ENCODE measurements at regions not wholly inside any gene's neighbourhood (a gene's known extent, or its start where the extent isn't known, plus 50 kb on each side); places are given as distances from the start of the nearest gene placed in this dataset.

DNA sequence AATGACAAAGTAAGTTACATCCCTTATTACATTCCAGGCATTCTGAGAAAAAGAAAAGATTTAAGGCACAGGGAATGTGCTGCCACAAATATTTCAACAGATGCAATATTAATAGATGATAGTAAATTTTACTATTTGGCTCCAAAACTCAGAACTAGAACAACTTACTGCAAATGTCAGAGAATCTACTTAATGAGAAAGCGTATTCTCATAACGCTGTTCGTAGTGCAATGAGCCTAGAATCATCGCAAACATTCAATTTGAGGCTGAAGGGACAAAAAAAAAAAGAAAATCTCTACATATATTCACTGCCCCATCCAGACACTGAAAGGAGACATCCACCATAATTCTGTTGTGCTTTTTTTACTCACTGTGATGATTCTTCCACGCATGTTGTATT lies 272.1 kb upstream of the DOK6 start:
- Histone ChIP-seq H3K56ac (ENCODE audit: extremely low read depth, insufficient read depth, low read length) (no peak overlapping the region), H3K4ac (ENCODE audit: low read depth, low read length) (no peak overlapping the region), H3K27me3 (ENCODE audit: control insufficient read depth, insufficient read depth, low read length) (no peaks in the 10 kb centered on the region), H3K27ac (ENCODE audit: insufficient read depth, low read length) (no peak overlapping the region), H4K5ac (ENCODE audit: low read depth, low read length) (no peak overlapping the region), H3K36me3 (ENCODE audit: control insufficient read depth, insufficient read depth, low read length) (no peaks in the 10 kb centered on the region), H3K9me3 (ENCODE audit: control insufficient read depth, insufficient read depth, low read length) (no peaks in the 10 kb centered on the region), H2AFZ (replicated peaks; ENCODE audit: low read length, poor library complexity) (no peak overlapping the region), H2AK5ac (ENCODE audit: low read depth, low read length) (no peak overlapping the region), H3K79me1 (ENCODE audit: low read depth in 1 of 2, low read length in 2 of 2) (no peaks in the 10 kb centered on the region), H2BK5ac (ENCODE audit: low read depth, low read length, poor library complexity, severe bottlenecking) (no peak overlapping the region), H3K4me2 (ENCODE audit: low read depth, low read length) (no peak overlapping the region), H2BK120ac (ENCODE audit: low read depth, low read length) (no peak overlapping the region), H2BK20ac (ENCODE audit: low read depth, low read length) (no peak overlapping the region), H3K4me1 (ENCODE audit: control insufficient read depth, insufficient read depth, low read length) (no peaks in the 10 kb centered on the region), H3K9me1 (ENCODE audit: insufficient read depth, low read length) (no peaks in the 10 kb centered on the region), H3K18ac (ENCODE audit: low read depth, low read length) (no peak overlapping the region), H2BK15ac (ENCODE audit: low read depth, low read length) (no peak overlapping the region), H2AK9ac (replicated peaks; ENCODE audit: low read depth, low read length, poor library complexity) (no peak overlapping the region), H4K8ac (ENCODE audit: low read depth in 2 of 2, low read length in 2 of 2) (no peak overlapping the region), H3K9ac (ENCODE audit: low read depth, low read length) (no peak overlapping the region), H3K14ac (replicated peaks; ENCODE audit: low read depth, low read length) (no peak overlapping the region), H3K23ac (ENCODE audit: low read depth, low read length) (no peak overlapping the region), H4K91ac (ENCODE audit: insufficient read depth, low read depth, low read length) (no peak overlapping the region), H3K4me3 (ENCODE audit: insufficient read depth, low read depth, low read length) (no peak overlapping the region), H4K20me1 (ENCODE audit: insufficient read depth, low read length) (no peaks in the 10 kb centered on the region)
- ATAC-seq (ENCODE audit: low read depth) (no peak), DNase-seq (no peak)
- intact Hi-C loops (cut with micrococcal nuclease) (no loop called here), dilution Hi-C loops (cut with HindIII; ENCODE audit: low sequenced_read_pairs, unreplicated experiment) (no loop called here), in situ Hi-C loops (cut with MboI; ENCODE audit: low sequenced_read_pairs) (no loop called here)
- POLR2A ChIA-PET (ENCODE audit: unreplicated experiment), result no interaction called here
- no TSS peak for BruUV-seq (replicated peaks)
- no CpG with 5 or more reads among the region's 5 CpGs for WGBS, 2 experiments (ENCODE audit: extremely low coverage in 2 of 2, insufficient read length in 1 of 2)
- TF ChIP-seq MXI1 (IDR thresholded peaks at IDR 0.05; ENCODE audit: borderline replicate concordance, low read depth, low read length), result no peak
- TF ChIP-seq FOS (IDR thresholded peaks at IDR 0.05; ENCODE audit: low read depth, low read length), result no peak
- no peak for TF ChIP-seq BHLHE40 (IDR thresholded peaks at IDR 0.05; ENCODE audit: low read depth, low read length)
- TF ChIP-seq CEBPB (IDR thresholded peaks at IDR 0.05; ENCODE audit: low read depth, low read length), result no peak
- TF ChIP-seq RAD21 (IDR thresholded peaks at IDR 0.05; ENCODE audit: low read length), result no peak
- TF ChIP-seq POLR2A (IDR thresholded peaks at IDR 0.05; ENCODE audit: low read depth, low read length), result no peak
- TF ChIP-seq RCOR1 (IDR thresholded peaks at IDR 0.05; ENCODE audit: insufficient replicate concordance, low read length), result no peak
- no peak for TF ChIP-seq MAZ (IDR thresholded peaks at IDR 0.05; ENCODE audit: borderline replicate concordance, low read depth, low read length)
- no peak for TF ChIP-seq SMC3 (IDR thresholded peaks at IDR 0.05; ENCODE audit: low read depth, low read length)
- CTCF ChIA-PET, result no interaction called here
